Right lobe of liver (tissue), 4 donors: ENCODE measurements at regions not wholly inside any gene's neighbourhood (a gene's known extent, or its start where the extent isn't known, plus 50 kb on each side); places are given as distances from the start of the nearest gene placed in this dataset.

Experiments used
- POLR2A ChIP-seq: fragments of 450-650 bp; IDR thresholded peaks from one replicate; pipeline ENCODE4 v1.6.1; 2017; ENCODE audit warnings: antibody characterized with exemption, mild to moderate bottlenecking
- TF ChIP-seq, protein P1 (sequence below), 4 donors: fragments of 200-600 bp in 3 of 4; fragments of 450-650 bp in 1 of 4; IDR thresholded peaks; one replicate each; pipeline versions ENCODE4 v1.5.1 to v1.8.0; 2016 to 2022; ENCODE audit warnings: antibody characterized with exemption in 4 of 4, mild to moderate bottlenecking in 2 of 4
- donor health status: DM: no; HTN: no; CAD: no.
- donor health status: DM: no; HTN: no; CAD: no.
- donor health status: DM: no; HTN: yes; CAD: no.

DNA sequence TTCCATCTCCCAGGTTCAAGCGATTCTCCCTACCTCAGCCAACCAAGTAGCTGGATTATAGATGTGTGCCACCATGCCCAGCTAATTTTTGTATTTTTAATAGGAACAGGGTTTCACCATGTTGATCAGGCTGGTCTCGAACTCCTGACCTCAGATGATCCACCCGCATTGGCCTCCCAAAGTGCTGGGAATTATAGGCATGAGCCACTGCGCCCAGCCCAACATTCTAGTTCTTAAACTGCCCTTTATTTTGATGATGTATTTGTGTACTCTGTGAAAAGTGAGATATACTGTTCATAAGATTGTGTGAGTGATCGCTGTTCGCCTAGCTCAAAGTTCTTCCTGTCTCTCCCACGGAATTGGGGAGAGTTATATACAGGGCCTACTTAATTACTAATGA lies 93.1 kb downstream of the HFE start:
- no peak for TF ChIP-seq POLR2A
- TF ChIP-seq, protein P1, sequence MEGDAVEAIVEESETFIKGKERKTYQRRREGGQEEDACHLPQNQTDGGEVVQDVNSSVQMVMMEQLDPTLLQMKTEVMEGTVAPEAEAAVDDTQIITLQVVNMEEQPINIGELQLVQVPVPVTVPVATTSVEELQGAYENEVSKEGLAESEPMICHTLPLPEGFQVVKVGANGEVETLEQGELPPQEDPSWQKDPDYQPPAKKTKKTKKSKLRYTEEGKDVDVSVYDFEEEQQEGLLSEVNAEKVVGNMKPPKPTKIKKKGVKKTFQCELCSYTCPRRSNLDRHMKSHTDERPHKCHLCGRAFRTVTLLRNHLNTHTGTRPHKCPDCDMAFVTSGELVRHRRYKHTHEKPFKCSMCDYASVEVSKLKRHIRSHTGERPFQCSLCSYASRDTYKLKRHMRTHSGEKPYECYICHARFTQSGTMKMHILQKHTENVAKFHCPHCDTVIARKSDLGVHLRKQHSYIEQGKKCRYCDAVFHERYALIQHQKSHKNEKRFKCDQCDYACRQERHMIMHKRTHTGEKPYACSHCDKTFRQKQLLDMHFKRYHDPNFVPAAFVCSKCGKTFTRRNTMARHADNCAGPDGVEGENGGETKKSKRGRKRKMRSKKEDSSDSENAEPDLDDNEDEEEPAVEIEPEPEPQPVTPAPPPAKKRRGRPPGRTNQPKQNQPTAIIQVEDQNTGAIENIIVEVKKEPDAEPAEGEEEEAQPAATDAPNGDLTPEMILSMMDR (IDR thresholded peaks at IDR 0.05), result no peak
